GM21447 (cell line): ENCODE measurements at regions not wholly inside any gene's neighbourhood (a gene's known extent, or its start where the extent isn't known, plus 50 kb on each side); places are given as distances from the start of the nearest gene placed in this dataset.
"Not testable (repeated sequence)": the region's sequence is repeated elsewhere in the genome, so short reads cannot be mapped to it uniquely, and the experiment has no call there.

ENCODE experiments used
- ATAC-seq: cut with Tn5 transposase; IDR thresholded peaks from one replicate; pipeline ENCODE4 v1.9.1; 2021; ENCODE audit not compliant: unreplicated experiment

- no peak for ATAC-seq
Measured at GRCh38 chr6:121748850-121749249, 313.4 kb downstream of the GJA1 start.

DNA sequence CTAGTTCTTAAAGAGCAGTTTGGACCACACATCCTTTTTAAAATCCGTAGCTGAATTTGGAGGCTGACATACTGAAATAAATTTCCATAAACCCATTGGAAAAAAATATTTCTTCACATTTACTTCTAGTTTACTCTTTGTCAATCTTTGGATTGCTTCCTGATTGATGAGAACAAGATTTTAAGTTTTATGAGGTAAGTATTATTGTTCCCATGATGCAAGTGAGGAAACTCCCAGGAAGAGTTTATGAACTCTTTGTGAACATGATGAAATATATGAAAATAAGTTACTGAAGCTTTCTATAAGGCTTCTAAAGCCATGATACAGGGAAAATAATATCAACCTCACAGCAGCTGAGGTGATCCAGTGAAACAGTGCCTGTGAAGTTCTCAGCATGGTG is 320.0 kb downstream of the GJA1 start:
- ATAC-seq = no peak

GRCh38 chr6:121756666-121757065 is 321.2 kb downstream of the GJA1 start:
- no peak for ATAC-seq

GRCh38 chr6:121759370-121759769 is 323.9 kb downstream of the GJA1 start:
- ATAC-seq = no peak

- ATAC-seq = no peak
Measured at GRCh38 chr6:121760191-121760590, 324.7 kb downstream of the GJA1 start.

DNA sequence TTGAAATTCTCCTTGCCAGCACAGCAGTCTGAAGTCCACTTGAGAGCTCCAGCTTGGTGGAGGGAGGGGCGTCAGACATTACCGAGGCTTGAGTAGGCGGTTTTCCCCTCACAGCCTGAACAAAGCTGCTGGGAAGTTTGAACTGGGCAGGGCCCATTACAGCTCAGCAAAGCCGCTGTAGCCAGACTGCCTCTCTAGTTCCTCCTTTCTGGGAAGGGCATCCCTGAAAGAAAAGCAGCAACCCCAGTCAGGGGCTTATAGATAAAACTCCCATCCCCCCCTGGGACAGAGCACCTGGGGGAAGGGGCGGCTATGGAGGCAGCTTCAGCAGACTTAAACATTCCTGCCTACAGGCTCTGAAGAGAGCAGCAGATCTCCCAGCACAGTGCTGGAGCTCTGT is 325.3 kb downstream of the GJA1 start:
- ATAC-seq = no peak

GRCh38 chr6:121764493-121764892 is 329.0 kb downstream of the GJA1 start:
- ATAC-seq = peak; percentile 86

DNA sequence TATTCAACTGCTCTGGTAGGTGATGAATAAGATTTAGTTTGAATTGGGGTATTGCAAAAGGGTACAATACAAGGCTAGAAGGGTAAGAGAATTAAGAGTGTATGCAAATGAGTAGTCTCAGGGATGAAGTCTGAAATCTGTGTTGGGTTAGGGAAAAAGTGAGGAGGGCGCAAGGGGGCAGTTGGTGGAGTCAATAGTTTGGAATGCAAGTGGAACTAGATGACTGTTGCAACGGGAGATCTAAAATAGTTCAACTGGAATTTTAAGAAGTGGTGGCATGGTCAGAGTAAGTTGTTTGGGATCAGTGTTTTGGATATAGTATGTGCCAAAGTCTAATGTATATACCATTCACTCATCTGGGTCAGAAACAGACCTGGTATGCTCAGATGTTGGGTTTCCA is 329.6 kb downstream of the GJA1 start:
- no peak for ATAC-seq

- ATAC-seq = no peak
Measured at GRCh38 chr6:121767211-121767610, 331.8 kb downstream of the GJA1 start.

DNA sequence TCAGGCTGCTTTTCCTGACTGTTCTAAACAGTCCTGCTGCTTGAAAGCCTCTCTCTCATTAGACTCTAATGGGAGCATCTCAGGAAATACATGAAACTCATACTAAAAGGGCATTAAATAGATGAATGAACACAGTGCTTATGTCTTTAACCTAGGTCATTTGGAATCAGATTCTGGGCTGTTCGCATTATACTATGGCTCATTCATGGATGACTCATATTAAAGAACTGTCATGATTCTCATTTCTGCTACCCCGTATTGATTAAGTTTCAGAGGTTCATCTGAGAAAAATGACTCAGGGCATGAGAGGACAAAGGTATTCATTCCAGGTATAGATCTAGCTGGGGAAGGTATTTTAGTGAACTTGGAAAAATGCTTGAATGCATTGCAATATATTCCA is 335.5 kb downstream of the GJA1 start:
- ATAC-seq = no peak

GRCh38 chr6:121771937-121772720 is 336.7 kb downstream of the GJA1 start:
- ATAC-seq = peak; percentile 88

- ATAC-seq = no peak
Measured at GRCh38 chr6:121776054-121776453, 340.6 kb downstream of the GJA1 start.

DNA sequence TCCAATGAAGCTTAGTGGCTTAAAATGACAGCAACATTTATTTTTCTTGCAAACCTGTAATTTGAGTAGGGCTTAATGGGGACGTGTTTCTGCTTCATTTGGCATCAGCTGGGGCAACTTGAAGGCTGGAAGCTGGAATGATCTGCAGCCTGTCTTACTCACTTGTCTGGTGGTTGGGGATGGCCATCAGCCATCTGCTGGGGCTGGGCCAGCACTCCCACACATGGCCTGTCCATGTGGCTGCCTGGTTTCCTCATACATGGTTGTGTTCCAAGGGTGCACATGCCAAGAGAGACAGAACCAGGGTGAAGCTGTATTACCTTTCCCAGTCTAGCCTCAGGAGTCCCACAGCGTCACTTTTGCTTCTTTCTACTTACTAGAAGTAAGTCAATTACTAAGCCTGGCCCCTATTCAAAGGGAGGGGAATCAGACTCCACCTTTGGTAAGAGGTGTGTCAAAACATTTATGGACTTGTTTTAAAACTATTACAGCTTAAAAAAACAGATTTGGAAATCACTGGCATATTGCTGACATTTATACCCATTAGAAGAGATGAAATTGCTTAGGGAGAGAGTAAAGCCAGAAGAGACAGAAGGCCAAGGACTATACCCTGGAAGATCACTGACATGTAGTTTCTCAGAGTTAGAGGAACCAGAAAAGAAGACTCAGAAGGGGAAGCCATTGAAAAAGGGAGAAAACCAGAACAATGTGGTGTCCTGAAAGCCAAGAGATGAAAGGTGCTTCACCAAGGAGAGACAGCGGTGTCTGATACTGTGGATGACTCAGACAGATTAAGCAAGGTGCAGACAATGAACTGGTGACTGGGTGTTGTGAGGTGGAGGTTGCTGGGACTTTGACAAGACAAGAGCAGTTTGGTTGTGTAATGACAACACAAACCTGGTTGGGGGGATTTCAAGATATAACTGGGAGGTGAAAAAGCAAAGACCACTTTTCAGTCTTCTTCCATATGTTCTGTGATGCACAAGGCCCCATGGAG is 345.2 kb downstream of the GJA1 start:
- no peak for ATAC-seq

DNA sequence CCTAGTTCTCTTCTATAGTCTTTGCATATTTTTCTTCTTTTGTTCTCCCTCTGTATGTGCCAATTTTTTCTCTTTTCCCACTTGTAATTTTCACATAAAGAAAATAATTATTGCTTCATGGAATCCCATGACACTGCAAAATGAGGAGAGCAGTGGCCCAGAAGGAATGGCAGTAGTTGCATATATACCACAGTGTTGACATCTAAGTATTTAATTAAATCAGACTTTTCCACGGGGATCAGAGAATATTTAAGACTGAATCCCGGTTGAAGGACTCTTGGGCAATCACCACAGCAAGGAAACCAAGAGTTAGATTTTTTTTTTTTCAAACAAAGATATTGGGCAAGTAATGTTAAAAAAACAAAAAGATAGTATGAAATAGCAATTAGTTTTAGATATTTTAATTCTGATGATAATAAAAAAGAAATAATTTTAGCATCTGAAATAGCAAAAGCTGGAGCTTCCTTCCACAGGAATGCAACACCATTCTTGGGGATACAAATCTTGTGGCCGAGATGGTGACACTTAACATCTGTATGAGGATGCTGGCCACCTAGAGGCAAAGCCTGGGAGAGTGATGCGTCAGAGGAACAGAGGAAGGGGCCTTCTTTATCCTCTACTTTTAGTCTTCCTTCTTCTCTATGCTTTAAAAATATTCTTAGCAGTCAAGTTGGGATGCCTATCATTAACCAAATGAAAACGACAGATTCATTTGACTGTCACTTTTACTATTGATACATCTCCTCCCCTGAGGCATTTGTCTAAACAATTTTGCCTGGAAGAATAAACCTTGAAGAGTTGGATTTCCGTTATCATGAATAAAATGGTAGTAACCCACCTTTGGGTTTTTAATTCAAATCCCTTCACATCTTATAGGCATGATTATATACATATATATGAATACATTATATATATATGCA is 356.2 kb downstream of the GJA1 start:
- ATAC-seq = no peak

- ATAC-seq = no peak
Measured at GRCh38 chr6:121794630-121795029, 359.2 kb downstream of the GJA1 start.

DNA sequence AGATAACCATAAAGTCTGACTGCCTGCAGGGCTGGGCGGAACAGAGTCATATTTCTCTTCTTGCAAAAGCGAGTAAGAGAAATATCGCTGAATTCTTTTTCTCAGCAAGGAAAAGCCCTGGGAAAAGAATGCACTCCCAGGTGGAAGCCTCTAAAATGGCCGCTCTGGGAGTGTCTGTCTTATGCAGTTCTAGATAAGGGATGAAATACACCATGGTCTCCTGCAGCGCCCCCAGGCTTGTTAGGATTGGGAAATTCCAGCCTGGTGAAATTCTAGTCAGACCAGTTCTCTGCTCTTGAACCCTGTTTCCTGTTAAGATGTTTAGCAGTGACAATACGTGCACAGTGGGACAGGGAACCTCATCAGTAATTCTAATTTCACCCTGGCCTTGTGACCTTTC is 362.2 kb downstream of the GJA1 start:
- not testable (repeated sequence) for ATAC-seq

DNA sequence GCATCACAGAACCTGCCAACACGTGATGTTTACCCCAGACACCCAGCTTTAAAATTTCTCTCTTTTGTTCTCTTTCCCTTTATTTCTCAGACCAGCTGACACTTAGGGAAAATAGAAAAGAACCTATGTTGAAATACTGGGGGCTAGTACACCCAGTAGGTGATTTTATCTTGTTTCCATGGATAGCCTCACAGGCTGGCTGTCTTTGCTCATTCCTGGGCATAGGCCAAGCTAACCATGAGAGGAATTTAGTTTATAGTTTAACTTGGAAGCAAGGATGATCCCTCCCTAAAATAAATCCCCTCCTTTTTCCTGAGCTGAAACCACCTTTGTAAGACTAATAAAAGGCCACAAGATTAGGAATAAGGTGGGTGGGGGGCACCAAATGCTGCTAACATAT is 362.7 kb downstream of the GJA1 start:
- ATAC-seq = not testable (repeated sequence)

DNA sequence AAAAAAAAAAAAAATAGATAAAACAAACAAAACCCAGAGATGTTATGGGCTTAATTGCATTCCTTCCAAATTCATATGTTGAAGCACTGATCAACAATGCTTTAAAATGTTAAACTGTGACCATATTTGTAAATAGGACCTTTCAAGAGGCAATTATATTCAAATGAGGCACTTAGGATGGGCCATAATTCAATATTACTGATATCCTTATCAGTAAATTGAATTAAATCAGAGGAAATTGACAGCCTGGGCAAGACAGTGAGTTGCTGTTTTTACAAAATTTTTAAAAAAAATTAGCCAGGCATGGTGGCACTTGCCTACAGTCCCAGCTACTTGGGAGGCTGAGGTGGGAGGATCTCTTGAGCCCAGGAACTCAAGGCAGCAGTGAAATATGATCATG is 364.1 kb downstream of the GJA1 start:
- ATAC-seq = no peak

DNA sequence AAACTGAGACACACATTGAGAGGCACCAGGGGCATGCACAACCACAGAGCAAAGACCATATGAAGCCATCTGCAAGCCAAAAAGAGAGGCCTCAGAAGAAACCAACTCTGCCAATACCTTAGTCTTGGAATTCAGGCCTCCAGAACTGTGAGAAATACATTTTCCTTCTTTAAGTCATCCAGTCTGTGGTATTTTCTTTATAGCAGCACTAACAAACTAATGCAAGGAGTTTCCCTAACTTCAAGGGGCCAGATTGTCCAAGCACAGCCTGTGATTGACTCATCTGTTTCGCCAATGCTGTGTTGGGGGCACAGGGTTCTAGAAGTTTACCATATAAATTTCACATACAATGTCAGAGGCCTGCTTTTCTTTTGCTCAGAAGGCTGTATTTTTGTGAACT is 364.6 kb downstream of the GJA1 start:
- ATAC-seq = no peak

DNA sequence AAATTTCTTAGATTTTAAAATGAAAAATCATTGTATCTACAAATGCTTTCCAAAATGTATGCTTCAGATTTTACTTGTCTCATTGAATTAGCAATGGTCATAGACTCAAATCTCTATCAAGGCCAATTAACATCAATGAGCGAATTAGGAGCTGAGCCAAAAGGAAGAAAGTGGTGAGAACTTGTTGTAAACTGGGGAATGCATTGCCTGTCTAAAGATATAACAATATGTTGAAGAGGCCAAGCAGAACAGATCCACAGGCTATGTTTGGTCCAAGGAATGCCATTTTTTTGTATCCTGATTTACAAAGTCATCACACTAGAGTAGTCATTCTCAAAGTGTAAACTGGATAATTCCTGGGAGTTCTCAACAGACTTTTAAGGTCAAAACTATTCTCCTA is 370.7 kb downstream of the GJA1 start:
- ATAC-seq = no peak

- no peak for ATAC-seq
Measured at GRCh38 chr6:121809211-121809610, 373.8 kb downstream of the GJA1 start.
